NCI-H226 (cell line): ENCODE measurements at regions not wholly inside any gene's neighbourhood (a gene's known extent, or its start where the extent isn't known, plus 50 kb on each side); places are given as distances from the start of the nearest gene placed in this dataset.

ENCODE experiments used
- DNase-seq: peaks from one replicate; pipeline ENCODE4 v3.0.0-alpha.2; 2015

- no peak for DNase-seq
Observed at GRCh38 chr7:155901176-155901575, 88.9 kb upstream of the SHH start.

GRCh38 chr7:155899596-155899995 is 87.3 kb upstream of the SHH start:
- DNase-seq, result no peak

- no peak for DNase-seq
Observed at GRCh38 chr7:155897758-155898386, 85.6 kb upstream of the SHH start.

GRCh38 chr7:155896531-155897263 is 84.4 kb upstream of the SHH start:
- DNase-seq, result no peak

- no peak for DNase-seq
Observed at GRCh38 chr7:155893664-155894063, 81.4 kb upstream of the SHH start.

- DNase-seq, result no peak
Observed at GRCh38 chr7:155893176-155893575, 80.9 kb upstream of the SHH start.

GRCh38 chr7:155889636-155890511 is 77.6 kb upstream of the SHH start:
- no peak for DNase-seq

GRCh38 chr7:155887174-155887525 is 74.9 kb upstream of the SHH start:
- no peak for DNase-seq

- DNase-seq, result no peak
Observed at GRCh38 chr7:155886391-155887173, 74.3 kb upstream of the SHH start.

GRCh38 chr7:155885167-155886155 is 73.2 kb upstream of the SHH start:
- DNase-seq, result no peak

- no peak for DNase-seq
Observed at GRCh38 chr7:155884225-155885166, 72.2 kb upstream of the SHH start.

GRCh38 chr7:155883491-155884224 is 71.4 kb upstream of the SHH start:
- DNase-seq, result no peak

- DNase-seq, result no peak
Observed at GRCh38 chr7:155882596-155882995, 70.3 kb upstream of the SHH start.

GRCh38 chr7:155881471-155882350 is 69.4 kb upstream of the SHH start:
- no peak for DNase-seq

- DNase-seq, result no peak
Observed at GRCh38 chr7:155880721-155881120, 68.5 kb upstream of the SHH start.

GRCh38 chr7:155879592-155879991 is 67.3 kb upstream of the SHH start:
- no peak for DNase-seq

- no peak for DNase-seq
Observed at GRCh38 chr7:155878674-155879073, 66.4 kb upstream of the SHH start.

- no peak for DNase-seq
Observed at GRCh38 chr7:155878250-155878649, 66.0 kb upstream of the SHH start.

- no peak for DNase-seq
Observed at GRCh38 chr7:155877167-155877566, 64.9 kb upstream of the SHH start.
